Heart left ventricle (tissue), 13 donors: ENCODE measurements at regions not wholly inside any gene's neighbourhood (a gene's known extent, or its start where the extent isn't known, plus 50 kb on each side); places are given as distances from the start of the nearest gene placed in this dataset.

Experiments used
- POLR2A ChIP-seq, 2 donors: fragments of 450-650 bp; IDR thresholded peaks; one replicate each; pipeline ENCODE4 v1.6.1; 2017; ENCODE audit warnings: antibody characterized with exemption in 2 of 2, mild to moderate bottlenecking in 2 of 2, moderate library complexity in 2 of 2
- TF ChIP-seq, protein P1 (sequence below), 12 donors: fragments of 200-600 bp; sonication (generic) in 4 of 12; IDR thresholded peaks; one replicate each; pipeline versions ENCODE4 v1.5.0 to v1.8.0; 2018 to 2022; ENCODE audit warnings: antibody characterized with exemption in 12 of 12, mild to moderate bottlenecking in 5 of 12
- donor health status: ischemic (EF 13 %, LVEDD 7.1; RV severe dilation, severe dysfunction).
- donor health status: DM: no; HTN: yes; CAD: no.
- donor health status: DM: no; HTN: no; CAD: no.
- donor health status: ischemic (EF 25% LVEDD 6.9; RV normal size, moderate dysfunction).
- donor health status: ischemic (EF 25% LVEDD 5.7; RV mildly dilated, moderate dysfunction).
- donor health status: ischemic (EF 35%, LVEDD 5.7; RV mildly dilated, moderate dysfunction).
- donor health status: nonischemic (EF 11% LVEDD 7.7; RV severe dilation, severe dysfunction).
- donor health status: DM: yes; HTN: yes; CAD: no.
- donor health status: PGD.
- donor health status: ischemic (EF 29% LVEDD 5.4; RV normal size, mild dysfunction).
- donor health status: nonischemic (EF 23%, LVEDD 6.1; RV moderate dilation, normal function).

DNA sequence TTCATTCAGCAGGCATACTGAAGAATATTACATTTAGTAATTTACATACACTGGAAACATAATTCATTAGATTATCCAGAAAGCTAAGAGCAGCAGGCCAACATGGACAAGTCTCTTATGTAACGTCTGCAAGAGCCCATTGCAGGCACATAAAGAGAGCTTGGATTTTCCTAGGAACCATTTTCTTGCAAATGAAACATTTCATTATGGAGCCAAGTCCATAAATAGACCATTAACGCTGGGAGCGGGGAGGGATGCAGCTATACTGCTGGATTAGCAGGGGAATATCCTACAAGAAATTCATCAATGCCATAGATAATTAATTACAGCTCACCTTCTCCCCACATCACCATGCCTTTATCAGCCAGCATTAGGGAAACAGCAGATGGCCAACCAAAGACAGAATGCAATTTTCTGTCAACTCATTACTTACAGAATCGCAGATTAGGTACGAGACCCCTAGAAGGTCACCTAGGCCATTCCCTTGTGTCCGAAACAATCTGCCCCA lies 170.4 kb downstream of the C1D start:
- TF ChIP-seq, protein P1, sequence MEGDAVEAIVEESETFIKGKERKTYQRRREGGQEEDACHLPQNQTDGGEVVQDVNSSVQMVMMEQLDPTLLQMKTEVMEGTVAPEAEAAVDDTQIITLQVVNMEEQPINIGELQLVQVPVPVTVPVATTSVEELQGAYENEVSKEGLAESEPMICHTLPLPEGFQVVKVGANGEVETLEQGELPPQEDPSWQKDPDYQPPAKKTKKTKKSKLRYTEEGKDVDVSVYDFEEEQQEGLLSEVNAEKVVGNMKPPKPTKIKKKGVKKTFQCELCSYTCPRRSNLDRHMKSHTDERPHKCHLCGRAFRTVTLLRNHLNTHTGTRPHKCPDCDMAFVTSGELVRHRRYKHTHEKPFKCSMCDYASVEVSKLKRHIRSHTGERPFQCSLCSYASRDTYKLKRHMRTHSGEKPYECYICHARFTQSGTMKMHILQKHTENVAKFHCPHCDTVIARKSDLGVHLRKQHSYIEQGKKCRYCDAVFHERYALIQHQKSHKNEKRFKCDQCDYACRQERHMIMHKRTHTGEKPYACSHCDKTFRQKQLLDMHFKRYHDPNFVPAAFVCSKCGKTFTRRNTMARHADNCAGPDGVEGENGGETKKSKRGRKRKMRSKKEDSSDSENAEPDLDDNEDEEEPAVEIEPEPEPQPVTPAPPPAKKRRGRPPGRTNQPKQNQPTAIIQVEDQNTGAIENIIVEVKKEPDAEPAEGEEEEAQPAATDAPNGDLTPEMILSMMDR (IDR thresholded peaks at IDR 0.05): no peak
- TF ChIP-seq POLR2A (IDR thresholded peaks at IDR 0.05): no peak
